ENCODE measurements at regions not wholly inside any gene's neighbourhood (a gene's known extent, or its start where the extent isn't known, plus 50 kb on each side); places are given as distances from the start of the nearest gene placed in this dataset.

DNA sequence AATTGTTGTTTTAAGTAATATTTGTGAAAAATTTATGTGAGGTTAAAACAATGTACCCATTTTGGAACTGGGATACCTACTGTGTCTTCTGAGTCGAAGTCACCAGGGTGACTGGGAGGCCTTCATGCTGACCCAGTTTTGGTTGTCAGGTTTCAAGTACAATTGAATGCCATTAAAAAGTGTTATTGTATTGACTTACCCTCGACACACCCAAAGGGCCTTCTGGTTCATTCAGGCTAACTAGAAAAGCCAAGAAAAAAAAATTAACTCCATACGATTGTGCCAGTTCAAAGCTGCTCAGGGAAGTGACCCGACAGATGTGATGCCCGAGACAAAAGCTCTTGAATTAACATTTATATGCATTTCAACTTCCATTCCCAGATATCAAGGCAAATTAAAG lies 190.0 kb downstream of the ST6GAL2 start:
- no peak overlapping the region for H3K4me3 ChIP-seq (ENCODE audit: insufficient read length, low read depth)
- H3K4me1 ChIP-seq (ENCODE audit: insufficient read depth, insufficient read length), result no peaks in the 10 kb centered on the region
- H3K27me3 ChIP-seq (ENCODE audit: insufficient read depth, insufficient read length), result no peaks in the 10 kb centered on the region
- no peak for DNase-seq (ENCODE audit: low read depth, low spot score)
- no peaks in the 10 kb centered on the region for H3K9me3 ChIP-seq (ENCODE audit: insufficient read depth, low read length)
- no peak overlapping the region for H3K9ac ChIP-seq (ENCODE audit: insufficient read length, low read depth)
- no peaks in the 10 kb centered on the region for H3K36me3 ChIP-seq (ENCODE audit: insufficient read depth, insufficient read length, low read length)
- TF ChIP-seq SUZ12 (IDR thresholded peaks at IDR 0.05; ENCODE audit: extremely low read depth, insufficient read depth, insufficient read length) (no peak), ZNF274 (IDR thresholded peaks at IDR 0.05; ENCODE audit: low read depth, low read length) (no peak), YY1 (IDR thresholded peaks at IDR 0.05; ENCODE audit: insufficient read depth, insufficient read length) (no peak)

DNA sequence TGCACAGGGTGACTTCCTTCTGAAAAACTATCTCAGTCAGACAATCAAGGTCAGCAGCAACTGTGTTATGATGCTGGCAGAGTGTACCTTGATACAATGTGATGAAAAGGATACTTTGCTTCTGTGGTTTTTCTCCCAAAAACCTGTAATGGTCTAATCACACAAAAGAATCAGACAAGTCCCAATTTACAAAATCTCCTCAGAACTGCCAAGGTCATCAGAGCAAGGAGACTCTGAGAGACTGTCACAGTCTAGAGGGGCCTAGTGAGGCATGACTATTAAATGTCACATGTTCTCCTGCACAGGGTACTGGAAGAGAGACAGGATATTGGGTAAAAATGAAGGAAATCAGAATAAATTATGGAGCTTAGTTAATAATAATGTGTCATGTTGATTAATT lies 185.4 kb downstream of the ST6GAL2 start:
- Histone ChIP-seq H3K9me3 (ENCODE audit: insufficient read depth, low read length) (no peaks in the 10 kb centered on the region), H3K36me3 (ENCODE audit: insufficient read depth, insufficient read length, low read length) (no peaks in the 10 kb centered on the region), H3K9ac (ENCODE audit: insufficient read length, low read depth) (no peak overlapping the region), H3K4me1 (ENCODE audit: insufficient read depth, insufficient read length) (no peaks in the 10 kb centered on the region), H3K4me3 (ENCODE audit: insufficient read length, low read depth) (no peak overlapping the region), H3K27me3 (ENCODE audit: insufficient read depth, insufficient read length) (no peaks in the 10 kb centered on the region)
- no peak for DNase-seq (ENCODE audit: low read depth, low spot score)
- no peak for TF ChIP-seq SUZ12 (IDR thresholded peaks at IDR 0.05; ENCODE audit: extremely low read depth, insufficient read depth, insufficient read length)
- TF ChIP-seq YY1 (IDR thresholded peaks at IDR 0.05; ENCODE audit: insufficient read depth, insufficient read length), result no peak
- TF ChIP-seq ZNF274 (IDR thresholded peaks at IDR 0.05; ENCODE audit: low read depth, low read length), result no peak

DNA sequence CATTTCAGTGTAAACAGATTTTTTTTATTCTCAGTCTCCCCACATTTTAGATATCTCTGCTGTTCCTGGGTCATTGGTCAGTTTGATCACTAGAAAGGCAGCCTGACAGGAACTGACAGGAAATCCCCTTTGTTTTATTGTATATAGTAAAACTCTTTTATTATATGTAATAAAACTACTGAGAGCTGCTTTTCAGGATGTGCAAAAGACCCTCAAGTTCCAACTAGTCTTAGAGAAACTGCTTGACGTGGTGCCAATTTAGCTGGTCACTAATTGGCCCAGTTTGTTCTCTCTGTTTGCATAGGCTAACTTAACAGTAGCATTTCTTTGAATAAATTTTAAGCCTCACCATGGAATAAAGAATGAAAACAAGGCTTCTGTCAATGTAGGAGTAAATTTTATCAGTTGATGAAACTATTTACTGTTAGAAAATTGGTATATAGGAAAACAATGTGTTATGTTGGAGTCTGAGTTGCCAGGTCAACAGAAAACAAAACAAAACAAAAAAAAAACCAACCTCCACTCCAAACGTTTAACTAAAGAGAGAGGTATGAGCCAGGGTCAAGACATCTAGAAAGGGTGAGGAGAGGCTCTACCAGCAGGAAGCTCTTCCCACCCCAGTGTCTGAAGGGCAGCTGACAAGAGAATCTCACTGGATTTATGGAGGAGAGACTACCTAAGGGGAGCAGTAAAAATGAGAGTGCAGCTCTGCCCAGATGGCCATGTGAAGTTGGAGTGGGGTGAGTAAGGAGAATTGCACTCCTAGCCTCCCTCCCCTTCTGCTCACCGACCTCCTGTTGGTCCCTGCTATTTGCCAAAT lies 184.6 kb downstream of the ST6GAL2 start:
- Histone ChIP-seq H3K36me3 (ENCODE audit: insufficient read depth, insufficient read length, low read length) (no peaks in the 10 kb centered on the region), H3K9ac (ENCODE audit: insufficient read length, low read depth) (no peak overlapping the region), H3K4me1 (ENCODE audit: insufficient read depth, insufficient read length) (no peaks in the 10 kb centered on the region), H3K27me3 (ENCODE audit: insufficient read depth, insufficient read length) (no peaks in the 10 kb centered on the region), H3K9me3 (ENCODE audit: insufficient read depth, low read length) (no peaks in the 10 kb centered on the region), H3K4me3 (ENCODE audit: insufficient read length, low read depth) (no peak overlapping the region)
- TF ChIP-seq YY1 (IDR thresholded peaks at IDR 0.05; ENCODE audit: insufficient read depth, insufficient read length) (no peak), ZNF274 (IDR thresholded peaks at IDR 0.05; ENCODE audit: low read depth, low read length) (no peak), SUZ12 (IDR thresholded peaks at IDR 0.05; ENCODE audit: extremely low read depth, insufficient read depth, insufficient read length) (no peak)
- DNase-seq (ENCODE audit: low read depth, low spot score), result no peak

DNA sequence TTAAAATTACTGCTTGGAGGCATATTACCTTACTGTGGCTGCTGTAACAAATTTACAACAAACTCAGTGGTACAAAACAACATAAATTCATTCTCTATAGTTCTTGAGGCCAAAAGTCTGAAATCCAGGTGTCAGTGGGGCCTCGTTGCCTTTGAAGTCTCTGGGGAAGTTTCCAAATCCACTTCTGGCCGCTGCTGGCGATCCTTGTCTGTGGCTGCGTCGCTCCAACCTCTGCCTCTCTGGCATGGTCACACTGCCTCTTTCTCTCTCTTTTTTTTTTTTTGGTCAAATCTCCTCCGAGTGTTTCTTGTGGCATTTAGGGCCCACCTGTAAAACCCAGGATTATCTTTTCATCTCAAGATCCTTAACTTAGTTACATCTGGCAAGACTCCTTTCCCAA lies 182.8 kb downstream of the ST6GAL2 start:
- no peaks in the 10 kb centered on the region for H3K4me1 ChIP-seq (ENCODE audit: insufficient read depth, insufficient read length)
- no peaks in the 10 kb centered on the region for H3K36me3 ChIP-seq (ENCODE audit: insufficient read depth, insufficient read length, low read length)
- DNase-seq (ENCODE audit: low read depth, low spot score), result no peak
- H3K9ac ChIP-seq (ENCODE audit: insufficient read length, low read depth), result no peak overlapping the region
- TF ChIP-seq ZNF274 (IDR thresholded peaks at IDR 0.05; ENCODE audit: low read depth, low read length), result no peak
- no peak overlapping the region for H3K4me3 ChIP-seq (ENCODE audit: insufficient read length, low read depth)
- H3K27me3 ChIP-seq (ENCODE audit: insufficient read depth, insufficient read length), result no peaks in the 10 kb centered on the region
- H3K9me3 ChIP-seq (ENCODE audit: insufficient read depth, low read length), result no peaks in the 10 kb centered on the region

DNA sequence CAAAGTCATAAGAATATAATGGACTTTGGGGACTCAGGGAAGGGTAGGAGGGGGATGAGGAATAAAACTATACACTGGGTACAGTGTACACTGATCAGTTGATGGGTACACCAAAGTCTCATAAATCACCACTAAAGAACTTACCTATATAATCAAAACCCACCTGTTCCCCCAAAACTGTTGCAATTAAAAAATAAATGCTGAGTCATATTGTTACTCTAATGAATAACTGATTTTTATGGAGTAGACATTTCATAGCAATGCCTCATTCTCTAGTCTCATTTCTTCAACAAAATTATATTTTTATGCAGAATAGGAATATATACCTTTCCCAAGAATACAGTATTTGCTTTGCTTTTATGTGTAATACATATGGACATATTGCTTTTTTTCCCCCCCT lies 181.2 kb downstream of the ST6GAL2 start:
- Histone ChIP-seq H3K36me3 (ENCODE audit: insufficient read depth, insufficient read length, low read length) (no peaks in the 10 kb centered on the region), H3K27me3 (ENCODE audit: insufficient read depth, insufficient read length) (no peaks in the 10 kb centered on the region), H3K4me3 (ENCODE audit: insufficient read length, low read depth) (no peak overlapping the region), H3K9ac (ENCODE audit: insufficient read length, low read depth) (no peak overlapping the region), H3K4me1 (ENCODE audit: insufficient read depth, insufficient read length) (no peaks in the 10 kb centered on the region), H3K9me3 (ENCODE audit: insufficient read depth, low read length) (no peaks in the 10 kb centered on the region)
- DNase-seq (ENCODE audit: low read depth, low spot score), result no peak
- TF ChIP-seq YY1 (IDR thresholded peaks at IDR 0.05; ENCODE audit: insufficient read depth, insufficient read length), result no peak

DNA sequence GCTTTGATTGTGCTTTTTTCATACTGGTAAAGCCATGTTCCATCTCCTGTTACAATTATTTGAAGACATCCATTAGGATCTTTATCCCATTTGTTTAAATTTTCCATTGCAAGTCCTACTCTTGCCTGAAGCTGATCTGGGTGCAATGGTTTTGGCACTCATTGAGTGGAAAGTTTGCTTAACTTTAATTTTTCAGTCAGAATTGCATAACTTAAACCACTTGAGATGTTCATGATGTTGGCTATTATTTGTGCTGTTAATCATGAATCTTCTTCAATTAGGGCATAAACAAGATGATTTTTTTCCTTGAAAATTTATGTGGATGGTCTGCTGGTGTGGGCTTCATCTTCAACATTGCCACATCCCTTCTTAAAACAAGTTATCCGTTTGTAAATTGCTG lies 180.1 kb downstream of the ST6GAL2 start:
- Histone ChIP-seq H3K9me3 (ENCODE audit: insufficient read depth, low read length) (no peaks in the 10 kb centered on the region), H3K4me3 (ENCODE audit: insufficient read length, low read depth) (no peak overlapping the region), H3K27me3 (ENCODE audit: insufficient read depth, insufficient read length) (no peaks in the 10 kb centered on the region), H3K4me1 (ENCODE audit: insufficient read depth, insufficient read length) (no peaks in the 10 kb centered on the region), H3K9ac (ENCODE audit: insufficient read length, low read depth) (no peak overlapping the region), H3K36me3 (ENCODE audit: insufficient read depth, insufficient read length, low read length) (no peaks in the 10 kb centered on the region)
- TF ChIP-seq SUZ12 (IDR thresholded peaks at IDR 0.05; ENCODE audit: extremely low read depth, insufficient read depth, insufficient read length), result no peak
- no peak for TF ChIP-seq ZNF274 (IDR thresholded peaks at IDR 0.05; ENCODE audit: low read depth, low read length)
- TF ChIP-seq YY1 (IDR thresholded peaks at IDR 0.05; ENCODE audit: insufficient read depth, insufficient read length), result no peak
- no peak for DNase-seq (ENCODE audit: low read depth, low spot score)

DNA sequence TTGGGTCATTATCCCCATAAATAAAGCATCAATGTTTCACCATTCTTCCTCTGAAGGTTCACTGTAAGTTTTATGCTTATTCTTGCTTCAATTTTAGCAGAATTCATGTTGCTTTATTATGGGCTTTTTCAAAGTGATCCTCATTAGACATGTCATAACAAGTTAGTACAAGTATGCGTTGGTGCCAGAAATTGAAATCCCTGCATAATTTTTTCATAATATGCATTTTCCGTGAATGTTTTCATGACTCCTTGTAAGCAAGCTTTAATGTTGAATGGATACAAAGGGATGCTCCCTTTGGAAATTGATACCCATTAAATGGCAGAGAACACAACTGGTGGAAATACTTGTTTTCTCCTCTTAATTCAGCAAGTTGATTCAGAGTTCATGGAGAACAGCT lies 179.7 kb downstream of the ST6GAL2 start:
- no peak overlapping the region for H3K4me3 ChIP-seq (ENCODE audit: insufficient read length, low read depth)
- no peak for DNase-seq (ENCODE audit: low read depth, low spot score)
- no peak overlapping the region for H3K9ac ChIP-seq (ENCODE audit: insufficient read length, low read depth)
- TF ChIP-seq YY1 (IDR thresholded peaks at IDR 0.05; ENCODE audit: insufficient read depth, insufficient read length), result no peak
- no peak for TF ChIP-seq ZNF274 (IDR thresholded peaks at IDR 0.05; ENCODE audit: low read depth, low read length)
- no peak for TF ChIP-seq SUZ12 (IDR thresholded peaks at IDR 0.05; ENCODE audit: extremely low read depth, insufficient read depth, insufficient read length)
- 0 out of 2 replicates have a peak, but pooled peaks cover 3% of the 10 kb centered on the region for H3K9me3 ChIP-seq (ENCODE audit: insufficient read depth, low read length)
- H3K36me3 ChIP-seq (ENCODE audit: insufficient read depth, insufficient read length, low read length), result no peaks in the 10 kb centered on the region
- H3K27me3 ChIP-seq (ENCODE audit: insufficient read depth, insufficient read length), result no peaks in the 10 kb centered on the region
- no peaks in the 10 kb centered on the region for H3K4me1 ChIP-seq (ENCODE audit: insufficient read depth, insufficient read length)

All from NT2/D1 (cell line).